DOHH2 (cell line): ENCODE measurements at regions not wholly inside any gene's neighbourhood (a gene's known extent, or its start where the extent isn't known, plus 50 kb on each side); places are given as distances from the start of the nearest gene placed in this dataset.

Source experiments
- CTCF ChIP-seq: fragments of 200-600 bp; sonication (generic); IDR thresholded peaks from one replicate; pipeline ENCODE4 v1.5.1; 2014; ENCODE audit warnings: antibody characterized with exemption, mild to moderate bottlenecking, low read depth, low read length; ENCODE audit not compliant: poor library complexity, severe bottlenecking
- EZH2phosphoT487 ChIP-seq: fragments of 200-600 bp; sonication (generic); IDR thresholded peaks from 2 replicates; pipeline ENCODE4 v1.6.1; 2017; ENCODE audit warnings: borderline replicate concordance, mild to moderate bottlenecking, antibody characterized with exemption, low read length, moderate library complexity, mixed read lengths

GRCh38 chr2:187853381-187853791 lies 299.2 kb upstream of the TFPI start:
- no peak for TF ChIP-seq CTCF
- no peak for TF ChIP-seq EZH2phosphoT487
